ENCODE measurements at regions not wholly inside any gene's neighbourhood (a gene's known extent, or its start where the extent isn't known, plus 50 kb on each side); places are given as distances from the start of the nearest gene placed in this dataset.

GRCh38 chrY:8358161-8358560, 979.1 kb upstream of the TSPY4 start:
- TF ChIP-seq CTCF (IDR thresholded peaks at IDR 0.05), result no peak
- no peak for TF ChIP-seq POLR2A (IDR thresholded peaks at IDR 0.05)
- no peak for TF ChIP-seq POLR2AphosphoS5 (IDR thresholded peaks at IDR 0.05)
- no peak for TF ChIP-seq EP300 (IDR thresholded peaks at IDR 0.05)

Data from stomach (tissue), 4 donors.